Stimulated activated CD8-positive, alpha-beta memory T cell treated with anti-CD3 and anti-CD28 coated beads, Interleukin-15, amount 100 ng/mL, for 24 hours (primary cell): ENCODE measurements at regions not wholly inside any gene's neighbourhood (a gene's known extent, or its start where the extent isn't known, plus 50 kb on each side); places are given as distances from the start of the nearest gene placed in this dataset.
"Not testable (repeated sequence)": the region's sequence is repeated elsewhere in the genome, so short reads cannot be mapped to it uniquely, and the experiment has no call there.

ENCODE experiments used
- DNase-seq: peaks from one replicate; pipeline ENCODE4 v3.0.0-alpha.2; 2020; ENCODE audit warnings: low read depth

DNA sequence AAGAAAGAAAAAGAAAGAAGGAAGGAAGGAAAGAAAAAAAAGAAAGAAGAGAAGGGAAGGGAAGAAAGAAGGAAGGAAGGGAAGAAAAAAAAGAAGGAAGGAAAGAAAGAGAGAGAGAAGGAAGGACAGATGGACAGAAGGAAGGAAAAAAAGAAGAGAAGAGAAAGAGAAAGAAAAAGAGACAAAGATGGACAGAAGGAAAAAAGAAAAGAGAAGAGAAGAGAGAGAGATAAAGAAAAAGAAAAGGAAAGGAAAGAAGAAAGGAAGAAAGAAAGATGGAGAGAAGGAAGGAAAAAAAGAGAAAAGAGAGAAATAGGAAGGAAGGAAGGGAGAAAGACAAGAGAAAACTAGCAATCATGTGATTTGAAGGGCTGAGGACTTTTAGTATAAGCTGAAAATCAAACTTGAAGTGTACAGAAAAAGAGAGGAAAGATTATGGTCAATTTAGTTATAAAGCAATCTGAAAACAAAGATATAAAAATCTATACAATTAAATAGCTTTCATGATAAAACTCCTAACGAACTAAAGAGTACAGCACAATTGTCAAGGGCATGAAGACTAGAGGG lies 115.3 kb downstream of the LTN1 start:
- DNase-seq = no peak

- DNase-seq = no peak
These were observed 117.6 kb downstream of the LTN1 start for GRCh38 chr21:28875078-28875477.

- DNase-seq = no peak
These were observed 120.5 kb downstream of the LTN1 start for GRCh38 chr21:28872218-28872617.

GRCh38 chr21:28871388-28872010 lies 121.2 kb downstream of the LTN1 start:
- DNase-seq = no peak

DNA sequence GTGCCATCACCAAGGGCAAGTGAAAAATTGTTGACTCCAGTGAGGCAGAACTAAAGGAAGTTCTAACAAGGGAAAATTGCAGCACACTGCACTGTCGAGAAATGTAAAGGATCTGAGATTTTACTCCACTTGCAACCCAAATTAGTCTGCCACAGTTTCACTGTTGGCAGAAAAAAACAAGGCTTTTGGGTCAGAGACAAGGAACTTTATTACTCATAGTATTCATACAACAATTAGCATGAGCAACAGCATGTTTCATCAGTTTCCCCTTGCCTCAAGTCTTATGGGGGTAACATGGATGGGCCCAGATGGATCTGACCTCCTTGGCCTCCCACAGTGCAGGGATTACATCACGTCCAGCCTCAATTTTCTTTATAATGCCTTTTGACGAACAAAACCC lies 125.3 kb downstream of the LTN1 start:
- DNase-seq = no peak

DNA sequence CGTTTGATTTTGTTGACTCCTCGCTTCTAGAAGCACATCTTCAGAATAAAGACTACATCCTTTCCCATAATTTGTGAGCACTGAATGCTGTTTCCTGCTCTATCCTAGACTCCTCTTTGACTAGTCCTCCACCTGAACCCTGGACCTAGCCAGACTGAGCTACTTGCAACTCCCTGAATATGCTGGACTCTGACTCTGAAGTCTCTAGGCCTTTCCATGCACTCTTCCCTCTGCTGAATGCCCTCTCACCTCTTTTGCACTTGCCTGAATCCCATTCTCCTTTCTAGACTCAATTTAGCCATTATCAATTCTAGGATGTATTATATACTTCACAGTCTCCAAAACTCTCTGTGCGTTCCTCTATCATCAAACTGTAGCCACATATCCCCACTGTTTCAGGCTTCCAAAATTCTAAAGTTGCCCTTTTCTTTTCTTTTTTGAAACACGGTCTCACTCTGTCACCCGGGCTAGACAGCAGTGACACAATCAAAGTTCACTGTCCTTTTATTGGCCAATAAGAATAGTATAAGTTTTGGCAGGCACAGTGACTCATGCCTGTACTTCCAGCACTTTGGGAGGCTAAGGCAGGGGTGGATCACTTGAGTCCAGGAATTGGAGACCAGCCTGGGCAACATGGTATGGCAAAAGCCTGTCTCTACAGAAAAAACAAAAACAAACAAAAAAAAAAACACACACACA lies 127.0 kb downstream of the LTN1 start:
- no peak for DNase-seq

GRCh38 chr21:28858424-28858823 lies 134.3 kb downstream of the LTN1 start:
- no peak for DNase-seq

DNA sequence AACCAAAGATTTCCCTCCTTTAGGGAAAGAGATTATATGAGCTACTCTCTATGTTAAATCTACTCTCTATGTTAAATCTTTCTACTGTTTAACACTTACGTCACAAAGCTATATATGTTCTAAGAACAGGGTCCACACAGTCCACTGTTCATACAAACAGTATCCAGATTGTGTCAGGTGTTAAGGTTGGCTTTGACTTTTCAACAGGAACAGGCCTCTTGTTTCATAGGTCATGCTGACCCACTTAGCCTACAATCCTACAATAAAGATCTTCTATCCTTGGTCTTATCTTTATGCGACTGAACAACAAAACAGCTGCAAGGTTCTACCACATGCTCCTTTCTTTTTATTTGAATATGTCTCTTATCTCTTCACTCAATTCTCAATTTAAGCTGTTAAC lies 134.9 kb downstream of the LTN1 start:
- no peak for DNase-seq

- no peak for DNase-seq
These were observed 136.0 kb downstream of the LTN1 start for GRCh38 chr21:28856588-28857250.

DNA sequence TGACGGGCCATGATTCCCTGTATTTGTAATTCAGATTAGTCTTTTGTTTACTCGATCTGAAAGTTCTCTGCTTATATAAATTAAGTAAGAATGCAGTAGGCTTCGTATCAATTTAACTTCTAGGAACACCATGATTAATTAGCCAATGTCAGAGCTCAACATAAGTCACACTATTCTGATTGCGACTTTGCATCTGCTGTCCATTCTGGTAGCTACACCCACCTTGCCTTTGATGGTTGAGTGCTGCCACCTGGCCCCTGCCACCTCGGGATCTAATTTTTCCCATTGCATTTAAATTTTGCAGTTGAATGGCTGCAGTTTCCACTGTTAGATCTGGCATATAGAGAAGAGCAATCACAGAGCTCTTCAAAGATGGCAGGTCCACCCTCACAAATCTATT lies 140.0 kb downstream of the LTN1 start:
- DNase-seq = no peak

DNA sequence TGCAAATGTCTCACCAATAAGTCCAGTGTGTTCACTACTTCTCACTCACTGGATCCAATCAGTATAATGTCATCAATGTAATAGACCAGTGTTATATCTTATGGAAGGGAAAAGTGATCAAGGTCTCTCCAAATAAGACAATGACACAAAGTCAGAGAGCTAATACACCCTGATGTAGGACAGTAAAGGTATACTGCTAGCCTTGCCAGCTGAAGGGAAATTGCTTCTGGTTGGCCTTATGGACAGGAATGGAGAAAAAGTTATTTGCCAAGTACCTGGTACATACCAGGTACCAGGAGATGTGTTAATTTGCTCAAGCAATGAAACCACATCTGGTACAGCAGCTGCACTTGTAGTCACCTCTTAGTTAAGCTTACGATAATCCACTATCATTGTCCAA lies 141.0 kb downstream of the LTN1 start:
- DNase-seq = no peak

DNA sequence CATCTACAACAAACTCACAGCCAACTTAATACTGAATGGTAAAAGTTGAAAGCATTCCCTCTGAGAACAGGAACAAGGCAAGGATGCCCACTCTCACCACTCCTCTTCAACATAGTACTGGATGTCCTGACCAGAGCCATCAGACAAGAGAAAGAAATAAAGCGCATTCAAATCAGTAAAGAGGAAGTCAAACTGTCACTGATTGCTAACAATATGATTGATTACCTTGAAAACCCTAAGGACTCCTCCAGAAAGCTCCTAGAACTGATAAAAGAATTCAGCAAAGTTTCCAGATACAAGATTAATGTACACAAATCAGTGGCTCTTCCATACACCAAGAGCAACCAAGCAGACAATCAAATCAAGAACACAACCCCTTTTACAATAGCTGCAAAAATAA lies 153.4 kb downstream of the LTN1 start:
- DNase-seq = not testable (repeated sequence)

DNA sequence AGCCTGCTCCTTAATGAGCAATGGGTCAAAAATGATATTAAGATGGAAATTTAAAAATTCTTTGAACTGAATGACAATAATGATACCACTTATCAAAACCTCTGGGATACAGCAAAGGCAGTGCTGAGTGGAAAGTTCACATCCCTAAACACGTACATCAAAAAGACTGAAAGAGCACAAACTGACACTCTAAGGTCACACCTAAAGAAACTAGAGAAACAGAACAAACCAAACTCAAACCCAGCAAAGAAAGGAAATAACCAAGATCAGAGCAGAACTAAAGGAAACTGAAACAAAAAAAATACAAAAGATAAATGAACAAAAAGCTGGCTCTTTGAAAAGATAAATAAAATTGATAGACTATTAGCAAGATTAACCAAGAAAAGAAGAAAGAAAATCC lies 155.3 kb downstream of the LTN1 start:
- DNase-seq = not testable (repeated sequence)

DNA sequence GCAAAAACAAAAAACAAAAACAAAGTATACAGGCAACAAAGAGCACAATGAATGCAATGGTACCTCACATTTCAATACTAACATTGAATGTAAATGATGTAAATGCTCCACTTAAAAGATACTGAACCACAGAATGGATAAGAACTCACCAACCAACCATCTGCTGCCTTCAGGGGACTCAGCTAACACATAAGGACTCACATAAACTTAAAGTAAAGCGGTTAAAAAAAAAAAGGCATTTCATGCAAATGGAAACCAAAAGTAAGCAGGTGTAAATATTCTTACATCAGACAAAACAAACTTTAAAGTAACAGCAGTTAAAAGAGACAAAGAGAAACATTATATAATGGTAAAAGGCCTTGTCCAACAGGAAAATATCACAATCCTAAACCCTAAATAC lies 156.1 kb downstream of the LTN1 start:
- DNase-seq = not testable (repeated sequence)

DNA sequence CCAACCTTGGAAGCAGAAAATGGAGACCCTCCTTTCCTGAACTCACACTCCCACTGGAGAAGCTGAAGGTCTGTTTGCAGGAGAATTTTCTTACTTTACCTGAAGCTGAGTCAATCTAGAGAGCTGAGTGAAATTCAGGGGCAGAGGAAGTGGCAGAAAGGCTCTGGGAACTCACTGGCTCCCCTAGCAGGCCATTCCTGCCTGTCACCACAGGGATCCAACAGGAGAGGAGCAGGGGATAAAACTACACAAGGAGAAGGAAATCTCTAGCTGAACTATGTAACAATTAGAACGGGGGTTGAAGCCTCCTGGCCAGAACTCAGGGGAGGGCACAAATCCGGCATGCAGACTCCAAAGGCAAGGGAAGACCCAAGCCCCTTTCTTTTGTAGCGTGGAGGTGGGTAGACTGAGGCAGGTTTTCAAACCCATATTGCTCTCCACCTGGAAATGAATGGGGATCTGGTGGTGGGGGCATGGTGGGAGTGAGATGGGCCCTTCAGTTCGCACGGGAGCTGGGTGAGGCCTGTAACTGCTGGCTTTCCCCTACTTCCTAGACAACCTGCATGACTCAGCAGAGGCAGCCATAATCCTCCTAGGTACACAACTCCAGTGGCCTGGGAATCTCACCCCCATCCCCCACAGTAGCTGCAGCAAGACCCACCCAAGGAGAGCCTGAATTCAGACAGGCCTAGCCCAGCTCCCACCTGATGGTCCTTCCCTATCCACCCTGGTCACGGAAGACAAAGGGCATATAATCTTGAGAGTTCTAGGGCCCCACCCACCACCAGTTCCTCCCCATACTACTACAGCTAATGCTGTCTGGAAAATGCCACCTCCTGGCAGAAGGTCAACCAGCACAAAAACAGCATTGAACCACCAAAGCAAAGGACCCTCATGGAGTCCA lies 158.1 kb downstream of the LTN1 start:
- no peak for DNase-seq

GRCh38 chr21:28833609-28834008 lies 159.1 kb downstream of the LTN1 start:
- no peak for DNase-seq

GRCh38 chr21:28833182-28833581 lies 159.5 kb downstream of the LTN1 start:
- DNase-seq = no peak

- no peak for DNase-seq
These were observed 160.0 kb downstream of the LTN1 start for GRCh38 chr21:28832715-28833061.

DNA sequence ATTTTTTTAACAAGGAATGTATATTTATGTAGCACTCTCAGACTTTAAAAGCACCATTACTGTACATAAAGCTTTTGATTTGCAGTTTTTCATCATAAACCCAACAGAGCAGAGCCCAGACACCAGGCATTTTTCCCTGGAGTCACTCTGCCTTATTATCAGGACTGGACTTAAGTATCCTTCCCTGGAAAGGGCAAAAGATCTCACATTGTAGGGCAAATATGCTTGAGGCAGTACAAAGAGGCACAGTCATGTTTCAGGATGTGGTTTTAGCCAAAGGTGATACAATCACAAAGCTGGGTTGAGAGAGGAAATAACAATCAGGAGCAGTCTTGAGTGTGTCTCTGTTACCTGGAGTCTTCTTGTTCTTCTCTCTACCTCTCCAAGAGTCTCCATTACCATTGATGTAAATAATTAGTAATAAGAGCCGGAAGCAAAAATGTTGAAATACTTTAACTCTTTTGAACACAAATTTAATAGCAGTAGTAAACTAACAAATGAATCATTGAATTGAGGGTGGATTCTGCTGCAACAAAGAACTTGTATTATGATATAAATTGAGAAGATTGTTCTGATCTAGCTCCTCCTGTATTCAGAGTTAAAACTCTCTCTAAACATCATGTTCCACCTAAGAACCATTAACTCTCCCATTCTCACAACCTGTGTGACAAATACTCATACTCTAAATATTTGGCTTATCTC lies 160.5 kb downstream of the LTN1 start:
- DNase-seq = no peak

DNA sequence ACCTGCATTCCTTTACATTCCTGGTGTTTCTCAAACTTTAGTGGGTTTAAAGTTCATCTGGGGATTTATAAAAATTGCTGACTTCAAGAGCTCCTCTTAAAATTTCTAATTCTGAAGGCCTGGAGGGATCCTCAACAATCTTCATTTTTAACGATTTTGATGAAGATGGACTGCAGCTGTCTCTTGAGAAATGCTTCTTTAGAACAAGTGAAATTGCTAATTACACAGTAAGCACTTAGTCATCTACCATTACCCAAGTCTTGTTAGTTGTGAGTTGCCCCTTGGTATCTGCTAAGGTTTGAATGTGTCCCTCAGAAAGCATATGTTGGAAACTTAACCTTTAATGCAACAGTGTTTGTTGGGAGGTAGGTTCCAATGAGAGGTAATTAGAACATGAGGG lies 163.7 kb downstream of the LTN1 start:
- DNase-seq = no peak

DNA sequence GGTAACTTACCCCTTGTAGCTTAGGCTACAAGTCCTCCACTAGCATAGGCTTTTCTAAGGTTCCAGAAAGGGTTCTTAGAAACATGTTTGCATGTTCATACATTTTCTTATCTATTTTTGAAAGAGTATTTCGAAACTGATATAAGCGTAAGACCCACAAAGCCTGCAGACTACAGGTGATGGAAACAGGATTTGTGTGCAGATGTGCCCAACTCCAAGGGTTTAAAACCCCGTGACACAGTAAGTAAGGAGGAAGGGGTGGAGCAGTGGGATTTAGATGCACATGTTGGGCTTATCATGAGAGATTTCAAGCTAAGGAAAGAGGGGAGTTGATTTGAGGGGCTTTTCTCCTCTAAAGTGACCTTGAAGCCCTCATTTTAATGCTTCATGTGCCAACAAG lies 164.7 kb downstream of the LTN1 start:
- no peak for DNase-seq

DNA sequence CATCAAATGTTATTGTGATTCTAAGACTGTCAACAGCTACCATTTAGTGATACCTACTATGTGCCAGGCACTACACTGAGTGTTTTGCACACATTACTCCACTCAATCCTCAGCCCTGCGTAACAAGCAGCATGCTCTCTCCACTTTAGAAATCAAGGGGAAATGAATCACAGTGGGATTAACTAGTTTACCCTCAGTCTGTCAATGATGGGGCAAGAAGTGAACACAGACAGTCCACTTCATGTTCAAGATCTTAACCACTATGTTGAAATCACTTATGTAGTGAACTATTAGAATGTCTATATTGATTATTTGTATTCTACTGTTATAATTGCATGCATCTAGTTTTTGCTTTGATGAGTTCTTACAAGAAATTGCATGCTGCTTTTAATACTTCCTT lies 165.3 kb downstream of the LTN1 start:
- no peak for DNase-seq
